ENCODE measurements at regions not wholly inside any gene's neighbourhood (a gene's known extent, or its start where the extent isn't known, plus 50 kb on each side); places are given as distances from the start of the nearest gene placed in this dataset.

DNA sequence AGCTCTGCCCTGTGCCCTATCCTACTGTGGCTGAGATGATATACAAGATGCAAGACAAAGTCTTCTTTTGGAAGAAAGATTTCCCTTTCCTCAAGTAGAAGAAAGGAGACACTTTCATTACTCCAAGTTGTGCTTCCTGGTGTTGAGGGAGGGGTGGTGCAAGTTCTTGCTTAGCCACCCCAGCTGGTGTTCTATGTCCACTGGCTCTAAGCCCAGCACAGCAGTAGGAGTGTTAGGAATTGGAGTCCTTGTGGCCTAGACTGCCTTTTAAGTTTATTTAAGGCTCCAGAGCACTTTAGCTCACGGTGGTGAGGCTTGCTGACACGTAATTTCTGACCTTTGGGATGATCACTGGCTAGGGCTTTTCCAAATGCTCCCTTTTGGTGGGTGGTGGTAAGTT, 109.7 kb downstream of the KIF2B start:
- TF ChIP-seq CTCF (IDR thresholded peaks at IDR 0.05) (no peak), POLR2A (IDR thresholded peaks at IDR 0.05) (no peak)

Data from uterus (tissue), 2 donors.